T-helper 9 cell (primary cell): ENCODE measurements at regions not wholly inside any gene's neighbourhood (a gene's known extent, or its start where the extent isn't known, plus 50 kb on each side); places are given as distances from the start of the nearest gene placed in this dataset.

Experiments used
- DNase-seq: peaks from one replicate; pipeline ENCODE4 v3.0.0-alpha.2; 2020

- no peak for DNase-seq
Observed at GRCh38 chr4:177573507-177573906, 131.3 kb upstream of the AGA start.

- DNase-seq = no peak
Observed at GRCh38 chr4:177574446-177574845, 132.2 kb upstream of the AGA start.

- DNase-seq = no peak
Observed at GRCh38 chr4:177579649-177580048, 137.4 kb upstream of the AGA start.

- DNase-seq = no peak
Observed at GRCh38 chr4:177582992-177583391, 140.8 kb upstream of the AGA start.

- no peak for DNase-seq
Observed at GRCh38 chr4:177587989-177588388, 145.8 kb upstream of the AGA start.

- no peak for DNase-seq
Observed at GRCh38 chr4:177595386-177595785, 153.1 kb upstream of the AGA start.

GRCh38 chr4:177596035-177596434, 153.8 kb upstream of the AGA start:
- DNase-seq = no peak

- no peak for DNase-seq
Observed at GRCh38 chr4:177596991-177597390, 154.8 kb upstream of the AGA start.

- no peak for DNase-seq
Observed at GRCh38 chr4:177605252-177605651, 163.0 kb upstream of the AGA start.

- no peak for DNase-seq
Observed at GRCh38 chr4:177607111-177607573, 164.9 kb upstream of the AGA start.

GRCh38 chr4:177611974-177612664, 169.9 kb upstream of the AGA start:
- DNase-seq = no peak

- no peak for DNase-seq
Observed at GRCh38 chr4:177612684-177613083, 170.4 kb upstream of the AGA start.

- no peak for DNase-seq
Observed at GRCh38 chr4:177632481-177632880, 190.2 kb upstream of the AGA start.

- DNase-seq = no peak
Observed at GRCh38 chr4:177638871-177639270, 196.6 kb upstream of the AGA start.

- DNase-seq = no peak
Observed at GRCh38 chr4:177640864-177641263, 198.6 kb upstream of the AGA start.

GRCh38 chr4:177660223-177660622, 218.0 kb upstream of the AGA start:
- DNase-seq = no peak

GRCh38 chr4:177667687-177668086, 225.4 kb upstream of the AGA start:
- no peak for DNase-seq

- no peak for DNase-seq
Observed at GRCh38 chr4:177671387-177671786, 229.2 kb upstream of the AGA start.

- no peak for DNase-seq
Observed at GRCh38 chr4:177671845-177672244, 229.6 kb upstream of the AGA start.

- no peak for DNase-seq
Observed at GRCh38 chr4:177673985-177674489, 231.8 kb upstream of the AGA start.

GRCh38 chr4:177680308-177680707, 238.1 kb upstream of the AGA start:
- no peak for DNase-seq

GRCh38 chr4:177681902-177682301, 239.7 kb upstream of the AGA start:
- no peak for DNase-seq

GRCh38 chr4:177687117-177687516, 244.9 kb upstream of the AGA start:
- no peak for DNase-seq

GRCh38 chr4:177692907-177693306, 250.7 kb upstream of the AGA start:
- DNase-seq = no peak

GRCh38 chr4:177696438-177696966, 254.3 kb upstream of the AGA start:
- no peak for DNase-seq
